Osteocyte (in vitro differentiated cells): ENCODE measurements at regions not wholly inside any gene's neighbourhood (a gene's known extent, or its start where the extent isn't known, plus 50 kb on each side); places are given as distances from the start of the nearest gene placed in this dataset.

ENCODE experiments used
- DNase-seq: peaks from one replicate; pipeline ENCODE4 v3.0.0; 2021; ENCODE audit warnings: mixed read lengths; ENCODE audit not compliant: unreplicated experiment; ENCODE audit errors: extremely low spot score
- H3K27ac Mint-ChIP-seq: one replicate; pipeline ENCODE4 v1.8.0; 2021; ENCODE audit warnings: mild to moderate bottlenecking, mixed read lengths; ENCODE audit not compliant: unreplicated experiment
- H3K27me3 Mint-ChIP-seq: one replicate; pipeline ENCODE4 v1.8.0; 2021; ENCODE audit warnings: mixed read lengths; ENCODE audit not compliant: unreplicated experiment
- H3K36me3 Mint-ChIP-seq: one replicate; pipeline ENCODE4 v1.8.0; 2021; ENCODE audit warnings: mixed read lengths; ENCODE audit not compliant: unreplicated experiment
- H3K4me1 Mint-ChIP-seq: one replicate; pipeline ENCODE4 v1.8.0; 2021; ENCODE audit warnings: mixed read lengths; ENCODE audit not compliant: unreplicated experiment
- H3K4me3 Mint-ChIP-seq: one replicate; pipeline ENCODE4 v1.8.0; 2021; ENCODE audit warnings: mild to moderate bottlenecking, moderate library complexity, mixed read lengths; ENCODE audit not compliant: unreplicated experiment
- H3K9me3 Mint-ChIP-seq: one replicate; pipeline ENCODE4 v1.8.0; 2021; ENCODE audit warnings: mixed read lengths; ENCODE audit not compliant: unreplicated experiment
- CTCF ChIP-seq: fragments of 200-600 bp; sonication (generic); IDR thresholded peaks from 2 replicates; pipeline ENCODE4 v1.5.0; 2021; ENCODE audit warnings: antibody characterized with exemption, mild to moderate bottlenecking, moderate library complexity

GRCh38 chr12:94745562-94745961 is 95.2 kb upstream of the TMCC3 start:
- Mint-ChIP-seq H3K4me1 (no peaks in the 10 kb centered on the region), H3K4me3 (no peak overlapping the region), H3K36me3 (no peaks in the 10 kb centered on the region), H3K27me3 (peaks cover 57% of the 10 kb centered on the region), H3K9me3 (no peaks in the 10 kb centered on the region), H3K27ac (no peak overlapping the region)
- DNase-seq: no peak
- TF ChIP-seq CTCF: no peak

DNA sequence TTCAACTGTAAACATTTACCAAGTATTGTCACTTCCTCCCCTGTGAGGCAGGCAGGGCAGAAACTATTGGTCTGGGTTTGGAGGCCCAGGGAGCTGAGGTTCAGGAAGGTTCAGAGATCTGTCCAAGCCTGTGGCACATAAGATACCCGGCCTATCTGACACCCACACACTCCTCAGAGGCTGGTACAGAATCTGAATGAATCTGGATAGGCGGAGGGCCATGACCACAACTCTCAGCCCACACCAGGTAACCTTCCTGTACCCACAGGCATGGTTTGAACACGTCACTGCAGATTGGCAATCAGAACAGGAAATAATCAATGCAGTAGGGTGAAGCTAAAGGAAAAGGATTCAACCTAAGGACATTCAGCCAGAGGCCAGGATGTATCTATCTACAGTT is 92.8 kb upstream of the TMCC3 start:
- no peak overlapping the region for H3K27ac Mint-ChIP-seq
- H3K27me3 Mint-ChIP-seq: peaks cover 60% of the 10 kb centered on the region
- TF ChIP-seq CTCF: no peak
- H3K4me3 Mint-ChIP-seq: no peak overlapping the region
- no peak for DNase-seq
- H3K9me3 Mint-ChIP-seq: no peaks in the 10 kb centered on the region
- H3K36me3 Mint-ChIP-seq: no peaks in the 10 kb centered on the region
- H3K4me1 Mint-ChIP-seq: no peaks in the 10 kb centered on the region

GRCh38 chr12:94740601-94741362 is 90.4 kb upstream of the TMCC3 start:
- TF ChIP-seq CTCF: no peak
- Mint-ChIP-seq H3K9me3 (no peaks in the 10 kb centered on the region), H3K4me1 (no peaks in the 10 kb centered on the region), H3K27ac (no peak overlapping the region), H3K4me3 (no peak overlapping the region), H3K36me3 (no peaks in the 10 kb centered on the region), H3K27me3 (peaks cover 52% of the 10 kb centered on the region)
- DNase-seq: no peak

- peaks cover 29% of the 10 kb centered on the region for H3K27me3 Mint-ChIP-seq
- H3K36me3 Mint-ChIP-seq: no peaks in the 10 kb centered on the region
- TF ChIP-seq CTCF: no peak
- no peaks in the 10 kb centered on the region for H3K9me3 Mint-ChIP-seq
- no peak for DNase-seq
- no peaks in the 10 kb centered on the region for H3K4me1 Mint-ChIP-seq
- H3K27ac Mint-ChIP-seq: no peak overlapping the region
- no peak overlapping the region for H3K4me3 Mint-ChIP-seq
Measured at GRCh38 chr12:94736820-94737219, 86.5 kb upstream of the TMCC3 start.

DNA sequence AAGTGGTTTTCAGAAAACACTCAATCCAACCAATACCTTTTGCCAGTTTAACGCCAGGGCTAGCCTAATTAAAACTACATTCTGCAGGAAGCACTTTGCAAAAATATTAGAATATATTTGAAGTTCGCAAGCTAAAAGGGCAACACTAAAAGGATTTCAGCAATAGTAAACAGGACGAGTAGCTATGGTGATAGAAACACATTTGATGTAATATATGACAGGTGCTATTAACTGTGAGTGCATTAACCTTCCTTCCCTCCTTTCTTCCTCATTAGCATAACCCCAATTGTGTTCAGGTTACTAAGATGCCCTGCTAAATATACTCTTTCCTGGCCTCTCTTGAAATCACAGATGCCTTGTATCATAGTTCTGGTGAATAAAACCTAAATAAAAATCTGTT is 85.6 kb upstream of the TMCC3 start:
- DNase-seq: no peak
- no peaks in the 10 kb centered on the region for H3K4me1 Mint-ChIP-seq
- H3K4me3 Mint-ChIP-seq: no peak overlapping the region
- no peak for TF ChIP-seq CTCF
- peaks cover 24% of the 10 kb centered on the region for H3K27me3 Mint-ChIP-seq
- H3K9me3 Mint-ChIP-seq: no peaks in the 10 kb centered on the region
- no peaks in the 10 kb centered on the region for H3K36me3 Mint-ChIP-seq
- H3K27ac Mint-ChIP-seq: no peak overlapping the region
